CD4-positive, alpha-beta T cell (primary cell): ENCODE measurements at regions not wholly inside any gene's neighbourhood (a gene's known extent, or its start where the extent isn't known, plus 50 kb on each side); places are given as distances from the start of the nearest gene placed in this dataset.

Experiments used
- ATAC-seq: fragments of 200-7000 bp; cut with Tn5 transposase; one replicate; pipeline ENCODE4 v1.10.0; 2022; ENCODE audit warnings: mild to moderate bottlenecking; ENCODE audit not compliant: poor library complexity
- CTCF ChIA-PET: fragments of 350-600 bp; sonication (Branson Sonifier 250); formaldehyde crosslinking; loops from one replicate; lab custom pipeline; 2021; ENCODE audit warnings: antibody characterized with exemption, inconsistent platforms; lab: Charles Lee
- POLR2A ChIA-PET: fragments of 350-600 bp; sonication (Branson Sonifier 250); formaldehyde crosslinking; loops from one replicate; lab custom pipeline; 2021; ENCODE audit warnings: antibody characterized with exemption, inconsistent platforms; lab: Charles Lee
- DNase-seq, 14 experiments: peaks; one replicate each; pipeline ENCODE4 v3.0.0-alpha.2; 2013 to 2020; ENCODE audit warnings: mixed read lengths in 2 of 14
- H3K27ac ChIP-seq, 2 donors: one replicate each; pipeline versions ENCODE4 v1.5.1 to v1.7.0; 2013; ENCODE audit warnings: low read length in 2 of 2, low read depth in 1 of 2, mild to moderate bottlenecking in 1 of 2
- H3K27me3 ChIP-seq, 2 experiments: 1 replicate in 1 of 2; 2 replicates in 1 of 2; pipeline versions ENCODE4 v1.6.1 to v1.7.0; 2013; ENCODE audit warnings: low read length in 2 of 2, control low read depth in 1 of 2, mild to moderate bottlenecking in 1 of 2, moderate library complexity in 1 of 2; ENCODE audit not compliant: insufficient read depth in 2 of 2, control insufficient read depth in 1 of 2
- H3K36me3 ChIP-seq: one replicate; pipeline ENCODE4 v1.6.1; 2013; ENCODE audit warnings: low read length, control low read depth; ENCODE audit not compliant: insufficient read depth
- H3K4me1 ChIP-seq: one replicate; pipeline ENCODE4 v1.6.1; 2013; ENCODE audit warnings: low read length, control low read depth; ENCODE audit not compliant: insufficient read depth
- H3K4me3 ChIP-seq: one replicate; pipeline ENCODE4 v1.5.1; 2013; ENCODE audit warnings: mild to moderate bottlenecking, low read length, moderate library complexity
- H3K9me3 ChIP-seq, 2 experiments: 1 replicate in 1 of 2; 2 replicates in 1 of 2; pipeline versions ENCODE4 v1.6.1 to v1.7.0; 2013; ENCODE audit warnings: low read length in 2 of 2, mild to moderate bottlenecking in 2 of 2, control low read depth in 1 of 2, moderate library complexity in 1 of 2; ENCODE audit not compliant: control insufficient read depth in 1 of 2, insufficient read depth in 1 of 2
- H3K27ac Mint-ChIP-seq: one replicate; pipeline ENCODE4 v1.8.0; 2020; ENCODE audit warnings: mixed read lengths
- H3K27me3 Mint-ChIP-seq: one replicate; pipeline ENCODE4 v1.8.0; 2021; ENCODE audit warnings: mixed read lengths
- H3K36me3 Mint-ChIP-seq: one replicate; pipeline ENCODE4 v1.8.0; 2021; ENCODE audit warnings: low read depth, mixed read lengths
- H3K4me1 Mint-ChIP-seq: one replicate; pipeline ENCODE4 v1.8.0; 2021; ENCODE audit warnings: low read depth, mixed read lengths
- H3K4me3 Mint-ChIP-seq: one replicate; pipeline ENCODE4 v1.8.0; 2020; ENCODE audit warnings: mild to moderate bottlenecking, mixed read lengths
- H3K9me3 Mint-ChIP-seq: one replicate; pipeline ENCODE4 v1.8.0; 2020; ENCODE audit warnings: mixed read lengths
- CTCF ChIP-seq: fragments of 200-600 bp; IDR thresholded peaks from one replicate; pipeline ENCODE4 v1.8.0; 2022; ENCODE audit warnings: antibody characterized with exemption, mild to moderate bottlenecking
- intact Hi-C, 2 experiments: fragments of 100-400 bp; cut with DNase I in 1 of 2; cut with micrococcal nuclease in 1 of 2; formaldehyde crosslinking; loops; one replicate each; pipeline versions ENCODE4 v1.15.1 to v1.9.0; 2023 to 2025; cut with DNase I, micrococcal nuclease

DNA sequence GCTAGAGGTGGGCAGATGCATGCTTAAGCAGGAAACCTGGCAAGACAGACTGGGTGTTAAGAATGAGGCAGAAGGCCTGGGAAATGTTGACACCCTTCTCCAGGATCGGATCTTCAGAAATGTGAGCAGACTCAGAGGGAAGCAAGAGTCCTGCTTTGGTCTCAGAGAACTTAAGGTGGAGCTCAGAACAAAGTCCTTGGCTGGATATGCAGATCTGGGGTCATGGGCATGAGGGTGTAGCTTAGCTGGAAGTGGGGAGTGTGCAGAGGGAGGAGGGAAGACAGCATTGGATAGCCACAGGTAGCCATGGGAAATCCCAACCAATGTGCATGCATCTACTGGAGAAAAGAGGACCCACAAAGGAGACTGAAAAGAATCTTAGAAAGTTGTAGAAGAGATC, 58.6 kb upstream of the CDON start:
- Histone ChIP-seq H3K9me3 (no peaks in the 10 kb centered on the region), H3K27me3 (no peaks in the 10 kb centered on the region), H3K36me3 (no peaks in the 10 kb centered on the region), H3K27ac (no peak overlapping the region), H3K4me1 (no peaks in the 10 kb centered on the region), H3K4me3 (no peak overlapping the region)
- intact Hi-C loops, result loop anchor here in 1 of 2 experiments (5.0 kb wide), 1 partner anchor 179 kb away; no protein-coding TSS in a partner anchor
- ChIA-PET POLR2A (no interaction called here), CTCF (no interaction called here)
- no peaks in the 10 kb centered on the region for H3K27me3 Mint-ChIP-seq
- H3K4me1 Mint-ChIP-seq, result no peaks in the 10 kb centered on the region
- H3K4me3 Mint-ChIP-seq, result no peak overlapping the region
- no peaks in the 10 kb centered on the region for H3K9me3 Mint-ChIP-seq
- ATAC-seq, result no peak
- no peak for TF ChIP-seq CTCF
- no peak for DNase-seq
- H3K36me3 Mint-ChIP-seq, result no peaks in the 10 kb centered on the region
- H3K27ac Mint-ChIP-seq, result no peak overlapping the region

- Histone ChIP-seq H3K27ac (no peak overlapping the region), H3K4me1 (no peaks in the 10 kb centered on the region), H3K36me3 (no peaks in the 10 kb centered on the region), H3K9me3 (no peaks in the 10 kb centered on the region), H3K4me3 (no peak overlapping the region), H3K27me3 (no peaks in the 10 kb centered on the region)
- Mint-ChIP-seq H3K27ac (no peak overlapping the region), H3K27me3 (no peaks in the 10 kb centered on the region), H3K9me3 (no peaks in the 10 kb centered on the region), H3K4me3 (no peak overlapping the region), H3K36me3 (no peaks in the 10 kb centered on the region), H3K4me1 (no peaks in the 10 kb centered on the region)
- no peak for ATAC-seq
- TF ChIP-seq CTCF, result no peak
- ChIA-PET CTCF (no interaction called here), POLR2A (no interaction called here)
- intact Hi-C loops, result loop anchor here in 1 of 2 experiments (10.0 kb wide), 1 partner anchor 114 kb away; no protein-coding TSS in a partner anchor
- DNase-seq, result no peak
These were observed 56.1 kb upstream of the CDON start for GRCh38 chr11:126118806-126119205.

GRCh38 chr11:126115816-126116331, 53.2 kb upstream of the CDON start:
- no peaks in the 10 kb centered on the region for H3K36me3 ChIP-seq
- Mint-ChIP-seq H3K27me3 (no peaks in the 10 kb centered on the region), H3K27ac (no peak overlapping the region), H3K4me3 (no peak overlapping the region), H3K36me3 (no peaks in the 10 kb centered on the region), H3K9me3 (no peaks in the 10 kb centered on the region), H3K4me1 (no peaks in the 10 kb centered on the region)
- no peaks in the 10 kb centered on the region for H3K9me3 ChIP-seq
- DNase-seq (peak in 2 of 14 experiments; percentile 5 to 26), ATAC-seq (no peak)
- H3K4me1 ChIP-seq, result no peaks in the 10 kb centered on the region
- no peaks in the 10 kb centered on the region for H3K27me3 ChIP-seq
- no peak for TF ChIP-seq CTCF
- POLR2A ChIA-PET, result no interaction called here
- intact Hi-C loops, result loop anchor here in 1 of 2 experiments (10.0 kb wide), 1 partner anchor 111 kb away; no protein-coding TSS in a partner anchor
- no peak overlapping the region for H3K4me3 ChIP-seq
- H3K27ac ChIP-seq, result no peak overlapping the region
- CTCF ChIA-PET, result interaction anchor here (0.6 kb wide), 1 partner anchor 65 kb away, joined by 3 read pairs; no protein-coding TSS in a partner anchor
